ENCODE measurements at regions not wholly inside any gene's neighbourhood (a gene's known extent, or its start where the extent isn't known, plus 50 kb on each side); places are given as distances from the start of the nearest gene placed in this dataset.

GRCh38 chr11:111045407-111045803 lies 200.1 kb upstream of the POU2AF2 start:
- H3K23ac ChIP-seq (ENCODE audit: insufficient read length, low read depth, low read length), result no peak overlapping the region
- DNase-seq, result no peak
- Mint-ChIP-seq H3K9me3 (no peaks in the 10 kb centered on the region; a peak in 1 of 5 replicates), H3K27ac (no peak overlapping the region; a peak in 1 of 7 replicates), H3K27me3 (ENCODE audit: low read depth) (no peaks in the 10 kb centered on the region), H3K36me3 (ENCODE audit: insufficient read depth in 1 of 3, low read depth in 3 of 3) (no peaks in the 10 kb centered on the region; a peak in 1 of 7 replicates), H3K4me1 (peaks cover 23 to 25% of the 10 kb centered on the region in 2 experiments), H3K4me3 (no peak overlapping the region)
- no peak overlapping the region for H3T11ph ChIP-seq (ENCODE audit: low read length)
- no peaks in the 10 kb centered on the region for H3K79me1 ChIP-seq (ENCODE audit: insufficient read depth, low read depth, low read length, poor library complexity, severe bottlenecking)
- no peaks in the 10 kb centered on the region; the same call in 1 of the 2 replicates for H3K4me1 ChIP-seq (ENCODE audit: insufficient read depth, low read length)
- no peak overlapping the region for H2AFZ ChIP-seq (ENCODE audit: low read length)
- H3K18ac ChIP-seq (ENCODE audit: insufficient read length, low read depth, low read length), result no peak overlapping the region
- H2AK5ac ChIP-seq (ENCODE audit: insufficient read length, low read length), result no peak overlapping the region
- H2BK120ac ChIP-seq (ENCODE audit: low read depth, low read length, poor library complexity, severe bottlenecking), result no peak overlapping the region
- no peak overlapping the region for H3K56ac ChIP-seq (ENCODE audit: insufficient read length, low read depth, low read length)
- no peaks in the 10 kb centered on the region for H4K20me1 ChIP-seq (ENCODE audit: control insufficient read depth, insufficient read depth, insufficient read length)
- no peak overlapping the region for H2BK15ac ChIP-seq (ENCODE audit: low read depth, low read length)
- no peak overlapping the region for H3K4me2 ChIP-seq (ENCODE audit: insufficient read depth, insufficient read length, low read length)
- no peaks in the 10 kb centered on the region; the same call in 1 of the 2 replicates for H3K27me3 ChIP-seq (ENCODE audit: insufficient read depth, low read length)
- H3K9ac ChIP-seq (ENCODE audit: extremely low read depth, insufficient read length, low read length), result no peak overlapping the region
- no peaks in the 10 kb centered on the region for H3K9me3 ChIP-seq (ENCODE audit: control insufficient read depth, low read depth, low read length)
- no peak overlapping the region for H2BK5ac ChIP-seq (ENCODE audit: insufficient read length, low read length)
- TF ChIP-seq, protein P1, sequence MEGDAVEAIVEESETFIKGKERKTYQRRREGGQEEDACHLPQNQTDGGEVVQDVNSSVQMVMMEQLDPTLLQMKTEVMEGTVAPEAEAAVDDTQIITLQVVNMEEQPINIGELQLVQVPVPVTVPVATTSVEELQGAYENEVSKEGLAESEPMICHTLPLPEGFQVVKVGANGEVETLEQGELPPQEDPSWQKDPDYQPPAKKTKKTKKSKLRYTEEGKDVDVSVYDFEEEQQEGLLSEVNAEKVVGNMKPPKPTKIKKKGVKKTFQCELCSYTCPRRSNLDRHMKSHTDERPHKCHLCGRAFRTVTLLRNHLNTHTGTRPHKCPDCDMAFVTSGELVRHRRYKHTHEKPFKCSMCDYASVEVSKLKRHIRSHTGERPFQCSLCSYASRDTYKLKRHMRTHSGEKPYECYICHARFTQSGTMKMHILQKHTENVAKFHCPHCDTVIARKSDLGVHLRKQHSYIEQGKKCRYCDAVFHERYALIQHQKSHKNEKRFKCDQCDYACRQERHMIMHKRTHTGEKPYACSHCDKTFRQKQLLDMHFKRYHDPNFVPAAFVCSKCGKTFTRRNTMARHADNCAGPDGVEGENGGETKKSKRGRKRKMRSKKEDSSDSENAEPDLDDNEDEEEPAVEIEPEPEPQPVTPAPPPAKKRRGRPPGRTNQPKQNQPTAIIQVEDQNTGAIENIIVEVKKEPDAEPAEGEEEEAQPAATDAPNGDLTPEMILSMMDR (conservative IDR thresholded peaks at IDR 0.05), result no peak
- H4K8ac ChIP-seq (replicated peaks; ENCODE audit: insufficient read length, low read depth, low read length), result no peak overlapping the region
- H3K79me2 ChIP-seq (ENCODE audit: insufficient read depth, low read length), result no peaks in the 10 kb centered on the region
- H2BK20ac ChIP-seq (ENCODE audit: low read depth, low read length, poor library complexity, severe bottlenecking), result no peak overlapping the region
- H3K14ac ChIP-seq (ENCODE audit: insufficient read depth, low read length), result no peak overlapping the region
- H2BK12ac ChIP-seq (ENCODE audit: insufficient read length, low read depth, low read length), result no peak overlapping the region
- no peaks in the 10 kb centered on the region for H3K23me2 ChIP-seq (ENCODE audit: insufficient read length, low read depth, low read length, poor library complexity, severe bottlenecking)
- no peak overlapping the region for H3K27ac ChIP-seq (ENCODE audit: insufficient read length, low read depth, low read length)
- H3K4ac ChIP-seq (ENCODE audit: low read depth, low read length), result no peak overlapping the region
- no peak overlapping the region for H4K5ac ChIP-seq (ENCODE audit: insufficient read length, low read depth, low read length)
- no peak overlapping the region for H4K91ac ChIP-seq (ENCODE audit: insufficient read length, low read depth, low read length)
